Thyroid gland (tissue), 4 donors: ENCODE measurements at regions not wholly inside any gene's neighbourhood (a gene's known extent, or its start where the extent isn't known, plus 50 kb on each side); places are given as distances from the start of the nearest gene placed in this dataset.

ENCODE experiments used
- CTCF ChIP-seq, 6 experiments: fragments of 200-600 bp in 3 of 6; fragments of 450-650 bp in 3 of 6; sonication (generic) in 3 of 6; IDR thresholded peaks; one replicate each; pipeline ENCODE4 v1.5.1; 2016 to 2019; ENCODE audit warnings: antibody characterized with exemption in 6 of 6, mild to moderate bottlenecking in 2 of 6, inconsistent platforms in 1 of 6, moderate library complexity in 1 of 6
- POLR2A ChIP-seq, 2 donors: fragments of 450-650 bp; IDR thresholded peaks; one replicate each; pipeline ENCODE4 v1.6.1; 2017; ENCODE audit warnings: antibody characterized with exemption in 2 of 2, mild to moderate bottlenecking in 2 of 2, moderate library complexity in 1 of 2

GRCh38 chrX:116292183-116292582 is 121.6 kb downstream of the AGTR2 start:
- TF ChIP-seq POLR2A (IDR thresholded peaks at IDR 0.05) = no peak
- TF ChIP-seq CTCF (IDR thresholded peaks at IDR 0.05) = no peak
